ENCODE measurements at regions not wholly inside any gene's neighbourhood (a gene's known extent, or its start where the extent isn't known, plus 50 kb on each side); places are given as distances from the start of the nearest gene placed in this dataset.
"Not testable (repeated sequence)": the region's sequence is repeated elsewhere in the genome, so short reads cannot be mapped to it uniquely, and the experiment has no call there.

GRCh38 chr6:26234421-26235301, 130.3 kb upstream of the BTN3A2 start (continued):
- TF ChIP-seq, protein P1, sequence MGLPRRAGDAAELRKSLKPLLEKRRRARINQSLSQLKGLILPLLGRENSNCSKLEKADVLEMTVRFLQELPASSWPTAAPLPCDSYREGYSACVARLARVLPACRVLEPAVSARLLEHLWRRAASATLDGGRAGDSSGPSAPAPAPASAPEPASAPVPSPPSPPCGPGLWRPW (IDR thresholded peaks at IDR 0.05): no peak
- peak; percentile 63; the same call in 1 of the 2 replicates for TF ChIP-seq MAX (IDR thresholded peaks at IDR 0.05)
- 0 out of 2 replicates have a peak, but pooled peaks have one; percentile 27 for TF ChIP-seq EHF (CRISPR knock-in tag; IDR thresholded peaks at IDR 0.05)
- no peak for TF ChIP-seq JUNB (IDR thresholded peaks at IDR 0.05)
- TF ChIP-seq RAD21 (conservative IDR thresholded peaks at IDR 0.05 in 1 of 2, IDR thresholded peaks at IDR 0.05 in 1 of 2): no peak
- TF ChIP-seq POLR2AphosphoS2 (conservative IDR thresholded peaks at IDR 0.05; ENCODE audit: low read length): no peak

- peak in 1 of 2 experiments; percentile 37 for DNase-seq (ENCODE audit: low read depth in 1 of 2, low spot score in 1 of 2)
- H3K27ac ChIP-seq: peak overlapping the region; percentile 94 to 98
- peak overlapping the region; percentile 56 for H3K4me3 ChIP-seq
- POLR2A ChIA-PET: interaction anchor here (1.0 to 4.1 kb wide), 8 partner anchors 8 to 77 kb away, joined by 3 to 52 read pairs (median 24); a partner anchor contains a TSS
- no peaks in the 10 kb centered on the region for H3K9me3 ChIP-seq
- FAIRE-seq: no peak
- peaks cover 22% of the 10 kb centered on the region for H3K4me1 ChIP-seq
- H3K4me2 ChIP-seq: peak overlapping the region; percentile 79
- CTCF ChIA-PET: interaction anchor here (1.3 kb wide), 1 partner anchor 22 kb away, joined by 4 read pairs; no protein-coding TSS in a partner anchor
- TF ChIP-seq SREBF2 (IDR thresholded peaks at IDR 0.05) (no peak), TFCP2L1 (CRISPR knock-in tag; IDR thresholded peaks at IDR 0.05) (no peak), POLR2AphosphoS2 (conservative IDR thresholded peaks at IDR 0.05; ENCODE audit: low read length) (no peak), ZSCAN20 (CRISPR knock-in tag; IDR thresholded peaks at IDR 0.05) (no peak), RARB (CRISPR knock-in tag; IDR thresholded peaks at IDR 0.05) (no peak), NR3C1 (IDR thresholded peaks at IDR 0.05) (no peak), HOXA7 (CRISPR knock-in tag; IDR thresholded peaks at IDR 0.05) (no peak), JUN (IDR thresholded peaks at IDR 0.05) (no peak), RNF2 (IDR thresholded peaks at IDR 0.05; ENCODE audit: borderline replicate concordance, low read depth) (no peak)
- TF ChIP-seq, protein P2, sequence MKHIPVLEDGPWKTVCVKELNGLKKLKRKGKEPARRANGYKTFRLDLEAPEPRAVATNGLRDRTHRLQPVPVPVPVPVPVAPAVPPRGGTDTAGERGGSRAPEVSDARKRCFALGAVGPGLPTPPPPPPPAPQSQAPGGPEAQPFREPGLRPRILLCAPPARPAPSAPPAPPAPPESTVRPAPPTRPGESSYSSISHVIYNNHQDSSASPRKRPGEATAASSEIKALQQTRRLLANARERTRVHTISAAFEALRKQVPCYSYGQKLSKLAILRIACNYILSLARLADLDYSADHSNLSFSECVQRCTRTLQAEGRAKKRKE (CRISPR knock-in tag; IDR thresholded peaks at IDR 0.05; ENCODE audit: low read depth): no peak
- no peak for ATAC-seq
- 5% methylated on average over 3 of the region's 3 CpGs for WGBS (ENCODE audit: missing lambda C conversion rate)
Measured at GRCh38 chr6:26235302-26235670, 129.7 kb upstream of the BTN3A2 start.

- WGBS (ENCODE audit: missing lambda C conversion rate): 95% methylated on average over 18 of the region's 18 CpGs
- FAIRE-seq; CTCF ChIA-PET; DNase-seq (ENCODE audit: low read depth in 1 of 2, low spot score in 1 of 2); H3K4me2 ChIP-seq; POLR2A ChIA-PET; H3K27ac ChIP-seq; H3K9me3 ChIP-seq; ATAC-seq; H3K4me3 ChIP-seq: not testable (repeated sequence)
- H3K4me1 ChIP-seq: peaks cover 16% of the 10 kb centered on the region
Measured at GRCh38 chr6:26239415-26239814, 125.6 kb upstream of the BTN3A2 start.

DNA sequence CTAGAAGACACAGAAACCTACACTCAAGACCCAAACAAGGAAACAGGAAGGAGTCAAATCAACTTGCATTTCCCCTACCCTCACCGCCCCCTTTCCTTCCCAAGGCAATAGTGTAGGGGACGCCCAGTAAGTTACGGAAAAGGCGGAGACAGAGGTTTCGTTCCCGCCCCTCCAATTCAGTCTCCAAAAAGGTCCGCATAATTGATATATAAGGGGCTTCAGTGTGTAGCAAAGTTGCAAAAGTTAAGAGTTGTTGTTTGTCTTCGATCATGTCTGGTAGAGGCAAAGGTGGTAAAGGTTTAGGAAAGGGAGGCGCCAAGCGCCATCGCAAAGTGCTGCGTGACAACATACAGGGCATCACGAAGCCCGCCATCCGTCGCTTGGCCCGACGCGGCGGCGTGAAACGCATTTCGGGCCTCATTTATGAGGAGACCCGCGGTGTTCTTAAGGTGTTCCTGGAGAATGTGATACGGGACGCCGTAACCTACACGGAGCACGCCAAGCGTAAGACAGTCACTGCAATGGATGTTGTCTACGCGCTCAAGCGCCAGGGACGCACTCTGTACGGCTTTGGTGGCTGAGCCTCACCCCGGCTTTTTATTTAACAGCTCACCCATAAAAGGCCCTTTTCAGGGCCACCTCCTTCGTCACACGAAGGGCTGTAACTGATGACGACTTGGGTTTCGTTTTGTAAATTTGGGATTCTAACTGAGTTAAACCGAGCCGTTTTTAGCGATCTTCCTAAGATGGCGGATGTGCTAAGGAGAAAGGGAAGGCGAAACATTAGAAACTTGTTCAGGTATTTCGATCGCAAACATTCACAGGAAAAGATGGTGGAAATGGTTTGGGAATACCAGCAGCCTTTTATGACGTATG, 124.6 kb upstream of the BTN3A2 start:
- Histone ChIP-seq H3K9me3 (no peaks in the 10 kb centered on the region), H3K4me3 (no peak overlapping the region), H3K27ac (no peak overlapping the region), H3K4me1 (peaks cover 15% of the 10 kb centered on the region), H3K4me2 (no peak overlapping the region)
- no peak for ATAC-seq
- no peak for FAIRE-seq
- CTCF ChIA-PET: no interaction called here
- POLR2A ChIA-PET: no interaction called here
- 94% methylated on average over 48 of the region's 49 CpGs for WGBS (ENCODE audit: missing lambda C conversion rate)
- DNase-seq (ENCODE audit: low read depth in 1 of 2, low spot score in 1 of 2): no peak
- no peak for TF ChIP-seq CEBPB (IDR thresholded peaks at IDR 0.05)
- no peak for TF ChIP-seq ZC3H11A (IDR thresholded peaks at IDR 0.05)
- no peak for TF ChIP-seq NFE2L2 (conservative IDR thresholded peaks at IDR 0.05; ENCODE audit: low read length)

All from A549 (cell line).